GM12878 (cell line): ENCODE measurements at regions not wholly inside any gene's neighbourhood (a gene's known extent, or its start where the extent isn't known, plus 50 kb on each side); places are given as distances from the start of the nearest gene placed in this dataset.

Experiments used
- ATAC-seq: fragments of 200-7000 bp; cut with Tn5 transposase; 3 replicates; pipeline ENCODE4 v1.9.1; 2020; ENCODE audit warnings: mild to moderate bottlenecking, moderate library complexity
- BruUV-seq: library from RNA; stranded (reverse); fragments of 400-500 nt; replicated peaks from 2 replicates; lab custom pipeline; 2021; lab: Mats Ljungman, UMichigan
- CTCF ChIA-PET: fragments of 300-600 bp; sonication (Branson Sonifier 250); formaldehyde crosslinking; extraction: SDS; loops from one replicate; lab custom pipeline; 2021; ENCODE audit warnings: inconsistent platforms; lab: Yijun Ruan, JAX
- POLR2A ChIA-PET: fragments of 350-600 bp; formaldehyde crosslinking; extraction: SDS; loops from one replicate; lab custom pipeline; 2021; ENCODE audit warnings: inconsistent platforms; lab: Charles Lee
- RAD21 ChIA-PET: fragments of 300-600 bp; sonication (Branson Sonifier 250); formaldehyde crosslinking; loops from one replicate; lab custom pipeline; 2023; ENCODE audit warnings: antibody characterized with exemption; ENCODE audit not compliant: unreplicated experiment; lab: Charles Lee
- SMC1A ChIA-PET: fragments of 300-600 bp; sonication (Branson Sonifier 250); formaldehyde crosslinking; loops from one replicate; lab custom pipeline; 2023; ENCODE audit not compliant: unreplicated experiment, uncharacterized antibody; lab: Charles Lee
- DNase-seq: peaks from one replicate; pipeline ENCODE4 v3.0.0-alpha.2; 2011; ENCODE audit warnings: low read depth, low spot score
- FAIRE-seq: peaks from 3 replicates; lab custom pipeline; 2011; peaks lifted over from hg19 to GRCh38; lab: Jason Lieb, UNC
- H2AFZ ChIP-seq: 2 replicates; pipeline ENCODE4 v1.6.0; 2011; ENCODE audit warnings: low read depth, low read length, control low read depth; ENCODE audit not compliant: control insufficient read depth
- H3K27ac ChIP-seq: 2 replicates; pipeline ENCODE4 v1.5.1; 2011; ENCODE audit warnings: control low read depth; ENCODE audit not compliant: control insufficient read depth, insufficient read depth
- H3K27me3 ChIP-seq, 2 experiments: replicated peaks in 1 of 2; 2 replicates each; pipeline versions ENCODE4 v1.6.0 to v1.6.1; 2011; ENCODE audit warnings: low read length in 1 of 2; ENCODE audit not compliant: control insufficient read depth in 2 of 2, insufficient read depth in 2 of 2
- H3K36me3 ChIP-seq, 2 experiments: 2 replicates each; pipeline ENCODE4 v1.5.1; 2011; ENCODE audit warnings: low read length in 1 of 2; ENCODE audit not compliant: control insufficient read depth in 2 of 2, insufficient read depth in 2 of 2
- H3K4me1 ChIP-seq: 2 replicates; pipeline ENCODE4 v1.6.1; 2011; ENCODE audit warnings: mild to moderate bottlenecking, low read length, moderate library complexity, mixed read lengths; ENCODE audit not compliant: control insufficient read depth, insufficient read depth
- H3K4me2 ChIP-seq: 2 replicates; pipeline ENCODE4 v1.6.0; 2011; ENCODE audit warnings: control low read depth; ENCODE audit not compliant: control insufficient read depth, insufficient read depth
- H3K4me3 ChIP-seq: fragments of 200-600 bp; sonication (generic); 2 replicates; pipeline ENCODE4 v1.5.1; 2016
- H3K79me2 ChIP-seq: 2 replicates; pipeline ENCODE4 v1.6.0; 2011; ENCODE audit warnings: low read length; ENCODE audit not compliant: control insufficient read depth, insufficient read depth
- H3K9ac ChIP-seq: 2 replicates; pipeline ENCODE4 v1.8.0; 2011; ENCODE audit warnings: low read length, control low read depth, mixed read lengths; ENCODE audit not compliant: control insufficient read depth, insufficient read depth
- H3K9me3 ChIP-seq: replicated peaks from 3 replicates; pipeline ENCODE4 v1.5.1; 2011; ENCODE audit warnings: mild to moderate bottlenecking, low read length; ENCODE audit not compliant: control insufficient read depth, insufficient read depth
- H4K20me1 ChIP-seq: 2 replicates; pipeline ENCODE4 v1.6.0; 2011; ENCODE audit not compliant: control insufficient read depth, insufficient read depth
- BRCA1 ChIP-seq: IDR thresholded peaks from 2 replicates; pipeline ENCODE4 v1.6.1; 2011; ENCODE audit warnings: low read depth, low read length, improper control_type of control experiment
- EZH2 ChIP-seq: IDR thresholded peaks from 2 replicates; pipeline ENCODE4 v1.6.1; 2012; ENCODE audit warnings: low read depth, mild to moderate bottlenecking, control low read depth, inconsistent platforms, low read length, borderline replicate concordance; ENCODE audit not compliant: control insufficient read depth
- FOXM1 ChIP-seq: IDR thresholded peaks from 2 replicates; pipeline ENCODE4 v1.6.1; 2012; ENCODE audit warnings: low read depth, mild to moderate bottlenecking, inconsistent platforms, low read length, moderate library complexity
- KDM1A ChIP-seq: fragments of 200-600 bp; sonication (generic); IDR thresholded peaks from 2 replicates; pipeline ENCODE4 v1.6.1; 2016; ENCODE audit warnings: borderline replicate concordance
- MTA3 ChIP-seq: IDR thresholded peaks from 2 replicates; pipeline ENCODE4 v1.6.1; 2012; ENCODE audit warnings: low read length, inconsistent platforms, borderline replicate concordance
- MXI1 ChIP-seq: fragments of 150-350 bp; IDR thresholded peaks from 2 replicates; pipeline ENCODE4 v1.6.1; 2011; ENCODE audit warnings: low read depth, mild to moderate bottlenecking, inconsistent platforms, low read length, improper control_type of control experiment
- PAX5 ChIP-seq: IDR thresholded peaks from 2 replicates; pipeline ENCODE4 v1.6.1; 2011; ENCODE audit warnings: low read depth, low read length, borderline replicate concordance
- PML ChIP-seq: IDR thresholded peaks from 2 replicates; pipeline ENCODE4 v1.6.1; 2012; ENCODE audit warnings: low read length, inconsistent platforms
- RCOR1 ChIP-seq: conservative IDR thresholded peaks from 2 replicates; pipeline ENCODE4 v1.6.1; 2012; ENCODE audit warnings: low read depth, low read length, improper control_type of control experiment
- SKIL ChIP-seq: fragments of 450-650 bp; IDR thresholded peaks from 2 replicates; pipeline ENCODE4 v1.6.1; 2017; ENCODE audit warnings: mild to moderate bottlenecking, low read depth, inconsistent platforms; ENCODE audit not compliant: poor library complexity, severe bottlenecking
- SMAD5 ChIP-seq: IDR thresholded peaks from 2 replicates; pipeline ENCODE4 v1.6.1; 2016; ENCODE audit warnings: antibody characterized with exemption, low read depth
- YY1 ChIP-seq: IDR thresholded peaks from 2 replicates; pipeline ENCODE4 v1.6.1; 2011; ENCODE audit warnings: low read depth, mild to moderate bottlenecking, low read length
- WGBS: methylation state at CpG from one replicate; pipeline ENCODE4 v1.1.6; 2016; ENCODE audit warnings: low lambda C conversion rate; ENCODE audit not compliant: insufficient replicate concordance, insufficient coverage; ENCODE audit errors: missing lambda C conversion rate; 5-methylcytosine and 5-hydroxymethylcytosine counted together
- in situ Hi-C: fragments of 300-500 bp; cut with MboI; formaldehyde crosslinking; loops from 9 replicates; pipeline ENCODE4 v1.14.3; 2018; ENCODE audit warnings: mixed read lengths
- intact Hi-C: fragments of 100-400 bp; cut with micrococcal nuclease; formaldehyde crosslinking; loops from one replicate; pipeline ENCODE4 v1.14.2; 2022; ENCODE audit not compliant: unreplicated experiment

DNA sequence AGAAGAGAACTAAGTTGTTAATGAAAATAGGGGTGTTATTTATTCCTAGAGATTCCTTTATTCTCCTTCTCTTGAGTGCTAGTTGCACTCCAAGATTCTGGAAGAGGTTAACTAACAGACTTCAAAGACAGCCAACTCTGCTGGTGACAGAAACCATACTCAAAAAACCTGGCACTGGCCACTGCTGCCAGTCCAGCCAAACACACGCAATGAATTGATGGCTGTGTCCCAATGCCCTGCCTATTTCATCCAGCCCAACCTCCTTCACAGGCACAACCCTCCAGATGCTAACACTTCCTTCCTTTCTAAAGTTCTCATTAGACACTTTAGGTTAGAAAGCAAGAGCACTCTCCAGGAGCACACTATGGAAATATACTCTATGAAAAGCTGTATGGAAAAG is 150.8 kb upstream of the C11orf58 start:
- no TSS peak for BruUV-seq
- CTCF ChIA-PET = no interaction called here
- H3K9me3 ChIP-seq = no peaks in the 10 kb centered on the region

More for the DNA sequence above, 150.8 kb upstream of the C11orf58 start:
- Histone ChIP-seq H3K4me2 (no peak overlapping the region), H3K27me3 (no peaks in the 10 kb centered on the region; a peak in 1 of 4 replicates), H3K27ac (no peak overlapping the region), H4K20me1 (no peaks in the 10 kb centered on the region), H3K9ac (no peak overlapping the region), H3K4me3 (no peak overlapping the region), H3K79me2 (no peaks in the 10 kb centered on the region), H3K36me3 (no peaks in the 10 kb centered on the region), H2AFZ (no peak overlapping the region), H3K4me1 (no peaks in the 10 kb centered on the region)
- ATAC-seq = no peak
- in situ Hi-C loops = no loop called here
- intact Hi-C loops = no loop called here
- no peak for FAIRE-seq
- ChIA-PET POLR2A (interaction anchor here (0.6 kb wide), 1 partner anchor 815 kb away, joined by 3 read pairs; no protein-coding TSS in a partner anchor), RAD21 (no interaction called here), SMC1A (no interaction called here)
- WGBS = 0% methylated on average over 1 of the region's 1 CpG
- DNase-seq = no peak
- TF ChIP-seq PAX5 (no peak), KDM1A (no peak), EZH2 (no peak), MXI1 (no peak), RCOR1 (no peak), MTA3 (no peak), SMAD5 (no peak), FOXM1 (no peak), BRCA1 (no peak), PML (no peak), YY1 (no peak), SKIL (no peak)
